ENCODE measurements at regions not wholly inside any gene's neighbourhood (a gene's known extent, or its start where the extent isn't known, plus 50 kb on each side); places are given as distances from the start of the nearest gene placed in this dataset.

- TF ChIP-seq CTCF (conservative IDR thresholded peaks at IDR 0.05; ENCODE audit: low read depth, low read length) (no peak), MXI1 (IDR thresholded peaks at IDR 0.05; ENCODE audit: borderline replicate concordance, low read depth, low read length) (no peak), USF2 (IDR thresholded peaks at IDR 0.05; ENCODE audit: low read depth, low read length) (no peak), POLR2A (IDR thresholded peaks at IDR 0.05; ENCODE audit: low read depth, low read length) (no peak), RFX5 (IDR thresholded peaks at IDR 0.05; ENCODE audit: low read depth, low read length) (no peak), CEBPB (IDR thresholded peaks at IDR 0.05; ENCODE audit: low read depth, low read length) (no peak), NFE2L2 (IDR thresholded peaks at IDR 0.05; ENCODE audit: low read depth, low read length) (no peak), SMC3 (IDR thresholded peaks at IDR 0.05; ENCODE audit: low read depth, low read length) (no peak), CHD1 (IDR thresholded peaks at IDR 0.05; ENCODE audit: low read depth, low read length) (no peak), MAZ (IDR thresholded peaks at IDR 0.05; ENCODE audit: borderline replicate concordance, low read depth, low read length) (no peak), BHLHE40 (IDR thresholded peaks at IDR 0.05; ENCODE audit: low read depth, low read length) (no peak)
These were observed 95.7 kb downstream of the MYCN start for GRCh38 chr2:16035747-16036745.

Data from IMR-90 (cell line).